ENCODE measurements at regions not wholly inside any gene's neighbourhood (a gene's known extent, or its start where the extent isn't known, plus 50 kb on each side); places are given as distances from the start of the nearest gene placed in this dataset.

DNA sequence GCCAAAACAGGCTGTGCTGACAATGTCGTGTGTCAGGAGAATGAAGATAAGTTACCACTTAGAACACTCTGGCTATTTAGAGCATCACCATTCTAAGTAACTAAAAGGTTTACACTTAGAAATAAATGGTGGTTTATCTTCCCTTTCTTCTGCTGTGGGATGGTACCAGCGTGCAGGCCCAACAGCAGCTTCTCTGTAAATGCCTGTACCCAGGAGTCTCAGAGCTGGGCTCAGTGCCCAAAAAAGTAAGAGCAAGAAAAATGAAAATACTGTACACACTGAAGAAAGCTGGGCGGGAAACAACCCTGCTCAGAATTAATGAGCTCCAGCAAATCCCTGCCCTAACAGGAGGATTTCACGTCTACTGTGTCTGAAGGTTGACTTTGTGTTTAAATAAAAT is 206.5 kb downstream of the MFSD1 start:
- no peak for DNase-seq
- no peak overlapping the region for H3K27ac ChIP-seq
- in situ Hi-C loops (cut with MboI; ENCODE audit: low pct_ligation_motif_present in 1 of 4, low pct_unique_long_range_greater_than_20kb in 1 of 4, low sequenced_read_pairs in 3 of 4) (no loop called here), intact Hi-C loops (cut with DNase I; ENCODE audit: low total_unique reads) (no loop called here)
- H3K9me3 ChIP-seq: no peaks in the 10 kb centered on the region
- TF ChIP-seq, protein P1, sequence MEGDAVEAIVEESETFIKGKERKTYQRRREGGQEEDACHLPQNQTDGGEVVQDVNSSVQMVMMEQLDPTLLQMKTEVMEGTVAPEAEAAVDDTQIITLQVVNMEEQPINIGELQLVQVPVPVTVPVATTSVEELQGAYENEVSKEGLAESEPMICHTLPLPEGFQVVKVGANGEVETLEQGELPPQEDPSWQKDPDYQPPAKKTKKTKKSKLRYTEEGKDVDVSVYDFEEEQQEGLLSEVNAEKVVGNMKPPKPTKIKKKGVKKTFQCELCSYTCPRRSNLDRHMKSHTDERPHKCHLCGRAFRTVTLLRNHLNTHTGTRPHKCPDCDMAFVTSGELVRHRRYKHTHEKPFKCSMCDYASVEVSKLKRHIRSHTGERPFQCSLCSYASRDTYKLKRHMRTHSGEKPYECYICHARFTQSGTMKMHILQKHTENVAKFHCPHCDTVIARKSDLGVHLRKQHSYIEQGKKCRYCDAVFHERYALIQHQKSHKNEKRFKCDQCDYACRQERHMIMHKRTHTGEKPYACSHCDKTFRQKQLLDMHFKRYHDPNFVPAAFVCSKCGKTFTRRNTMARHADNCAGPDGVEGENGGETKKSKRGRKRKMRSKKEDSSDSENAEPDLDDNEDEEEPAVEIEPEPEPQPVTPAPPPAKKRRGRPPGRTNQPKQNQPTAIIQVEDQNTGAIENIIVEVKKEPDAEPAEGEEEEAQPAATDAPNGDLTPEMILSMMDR (IDR thresholded peaks at IDR 0.05): no peak
- TF ChIP-seq POLR2A (IDR thresholded peaks at IDR 0.05): no peak
- no peak for TF ChIP-seq POLR2AphosphoS5 (IDR thresholded peaks at IDR 0.05)
- no peak for TF ChIP-seq EP300 (IDR thresholded peaks at IDR 0.05; ENCODE audit: low read depth)
- no peaks in the 10 kb centered on the region for H3K4me1 ChIP-seq
- H3K36me3 ChIP-seq: no peaks in the 10 kb centered on the region
- H3K27me3 ChIP-seq: no peaks in the 10 kb centered on the region
- WGBS, 2 donors (ENCODE audit: low coverage in 1 of 2): 45% methylated on average over 4 of the region's 4 CpGs; no CpG with 5 or more reads in 1 of the 2 donors
- no peak overlapping the region for H3K4me3 ChIP-seq

DNA sequence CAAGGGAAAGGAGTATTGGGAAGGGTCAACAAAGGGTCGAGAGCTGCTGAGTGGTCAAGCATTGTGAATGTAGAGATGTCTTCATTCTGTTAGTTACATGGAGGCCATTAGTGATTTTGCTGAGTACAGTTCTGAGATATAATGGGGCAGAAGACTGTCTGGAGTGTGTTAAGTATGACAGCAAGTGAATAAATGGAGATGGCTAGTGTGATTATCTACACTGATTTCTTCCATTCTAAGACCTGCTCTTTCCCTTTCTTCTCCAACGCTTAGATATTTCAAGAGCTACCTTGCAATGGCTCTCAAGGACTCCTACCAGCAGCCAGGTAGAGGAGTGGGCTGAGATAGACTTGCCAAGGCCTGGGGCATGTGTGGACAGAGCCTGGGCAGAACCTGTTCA is 216.5 kb downstream of the MFSD1 start:
- peaks cover 8 to 13% of the 10 kb centered on the region in 2 donors for H3K9me3 ChIP-seq
- no peaks in the 10 kb centered on the region for H3K27me3 ChIP-seq
- H3K27ac ChIP-seq: no peak overlapping the region
- H3K4me3 ChIP-seq: no peak overlapping the region
- TF ChIP-seq, protein P1 (IDR thresholded peaks at IDR 0.05): no peak
- TF ChIP-seq POLR2AphosphoS5 (IDR thresholded peaks at IDR 0.05) (no peak), POLR2A (IDR thresholded peaks at IDR 0.05) (no peak), EP300 (IDR thresholded peaks at IDR 0.05; ENCODE audit: low read depth) (no peak)
- whole genome bisulfite sequencing, 2 donors (ENCODE audit: low coverage in 1 of 2): 61 to 71% methylated on average over 2 of the region's 2 CpGs
- DNase-seq: no peak
- H3K4me1 ChIP-seq: no peaks in the 10 kb centered on the region
- intact Hi-C loops (cut with DNase I; ENCODE audit: low total_unique reads): no loop called here
- in situ Hi-C loops (cut with MboI; ENCODE audit: low pct_ligation_motif_present in 1 of 4, low pct_unique_long_range_greater_than_20kb in 1 of 4, low sequenced_read_pairs in 3 of 4): no loop called here
- no peaks in the 10 kb centered on the region for H3K36me3 ChIP-seq

DNA sequence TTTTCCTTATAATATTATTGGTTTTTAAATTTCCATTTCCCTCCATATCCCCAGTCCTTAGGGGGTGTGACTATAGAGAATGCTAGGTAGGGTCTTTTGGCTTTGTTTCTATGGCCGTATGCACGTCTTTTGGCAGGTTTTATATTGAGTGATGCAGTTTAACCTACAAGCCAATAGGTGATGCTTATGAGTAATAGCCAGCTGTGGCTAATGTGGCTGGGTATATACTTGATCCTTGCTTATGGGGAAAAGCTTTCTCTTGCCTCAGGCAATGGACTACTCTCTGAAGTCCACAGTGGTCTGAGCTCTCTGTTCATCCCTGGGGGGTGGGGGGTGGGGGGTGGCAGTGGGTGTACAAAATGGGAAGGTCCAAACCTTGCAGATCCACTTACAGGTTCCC is 223.9 kb downstream of the MFSD1 start:
- no peaks in the 10 kb centered on the region for H3K4me1 ChIP-seq
- H3K27ac ChIP-seq: no peak overlapping the region
- no peak overlapping the region for H3K4me3 ChIP-seq
- TF ChIP-seq POLR2A (IDR thresholded peaks at IDR 0.05) (no peak), EP300 (IDR thresholded peaks at IDR 0.05; ENCODE audit: low read depth) (no peak)
- TF ChIP-seq, protein P1 (IDR thresholded peaks at IDR 0.05): no peak
- in situ Hi-C loops (cut with MboI; ENCODE audit: low pct_ligation_motif_present in 1 of 4, low pct_unique_long_range_greater_than_20kb in 1 of 4, low sequenced_read_pairs in 3 of 4): no loop called here
- no peaks in the 10 kb centered on the region for H3K27me3 ChIP-seq
- DNase-seq: no peak
- no peaks in the 10 kb centered on the region for H3K36me3 ChIP-seq
- peaks cover 8 to 13% of the 10 kb centered on the region in 2 donors for H3K9me3 ChIP-seq
- WGBS, 2 donors (ENCODE audit: low coverage in 1 of 2): 34 to 39% methylated on average over 2 of the region's 2 CpGs
- intact Hi-C loops (cut with DNase I; ENCODE audit: low total_unique reads): no loop called here

DNA sequence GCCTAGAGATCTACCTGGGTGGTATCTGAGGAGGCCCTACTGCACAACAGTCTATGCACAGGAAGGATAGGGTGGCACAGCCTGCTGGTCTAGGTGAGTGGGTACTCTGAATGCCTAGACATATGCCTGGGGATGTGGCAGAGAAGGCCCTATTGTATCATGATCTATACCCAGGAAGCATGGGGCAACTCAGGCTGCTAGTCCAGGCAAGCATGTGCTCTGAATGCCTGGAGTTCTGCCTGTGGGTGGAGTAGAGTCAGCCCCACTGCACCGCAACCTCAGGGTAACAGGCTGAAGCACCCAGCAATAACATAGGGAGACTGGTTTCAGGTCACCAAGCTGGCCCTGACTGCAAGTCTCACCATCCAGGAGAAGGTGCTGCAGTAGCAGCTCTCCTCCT is 224.7 kb downstream of the MFSD1 start:
- H3K36me3 ChIP-seq: no peaks in the 10 kb centered on the region
- intact Hi-C loops (cut with DNase I; ENCODE audit: low total_unique reads) (no loop called here), in situ Hi-C loops (cut with MboI; ENCODE audit: low pct_ligation_motif_present in 1 of 4, low pct_unique_long_range_greater_than_20kb in 1 of 4, low sequenced_read_pairs in 3 of 4) (no loop called here)
- H3K4me1 ChIP-seq: no peaks in the 10 kb centered on the region
- TF ChIP-seq POLR2AphosphoS5 (IDR thresholded peaks at IDR 0.05) (no peak), POLR2A (IDR thresholded peaks at IDR 0.05) (no peak), EP300 (IDR thresholded peaks at IDR 0.05; ENCODE audit: low read depth) (no peak)
- TF ChIP-seq, protein P1 (IDR thresholded peaks at IDR 0.05): no peak
- no peak for DNase-seq
- 83% methylated on average over 1 of the region's 1 CpG; no CpG with 5 or more reads in 1 of the 2 donors for WGBS, 2 donors (ENCODE audit: low coverage in 1 of 2)
- H3K9me3 ChIP-seq: peaks cover 8 to 13% of the 10 kb centered on the region in 2 donors
- no peak overlapping the region for H3K4me3 ChIP-seq
- H3K27me3 ChIP-seq: no peaks in the 10 kb centered on the region
- no peak overlapping the region for H3K27ac ChIP-seq
